CD4-positive, alpha-beta T cell (primary cell): ENCODE measurements at regions not wholly inside any gene's neighbourhood (a gene's known extent, or its start where the extent isn't known, plus 50 kb on each side); places are given as distances from the start of the nearest gene placed in this dataset.

Source experiments
- ATAC-seq: fragments of 200-7000 bp; cut with Tn5 transposase; one replicate; pipeline ENCODE4 v1.10.0; 2022; ENCODE audit warnings: mild to moderate bottlenecking; ENCODE audit not compliant: poor library complexity
- CTCF ChIA-PET: fragments of 350-600 bp; sonication (Branson Sonifier 250); formaldehyde crosslinking; loops from one replicate; lab custom pipeline; 2021; ENCODE audit warnings: antibody characterized with exemption, inconsistent platforms; lab: Charles Lee
- POLR2A ChIA-PET: fragments of 350-600 bp; sonication (Branson Sonifier 250); formaldehyde crosslinking; loops from one replicate; lab custom pipeline; 2021; ENCODE audit warnings: antibody characterized with exemption, inconsistent platforms; lab: Charles Lee
- DNase-seq, 14 experiments: peaks; one replicate each; pipeline ENCODE4 v3.0.0-alpha.2; 2013 to 2020; ENCODE audit warnings: mixed read lengths in 2 of 14
- H3K27ac ChIP-seq, 2 donors: one replicate each; pipeline versions ENCODE4 v1.5.1 to v1.7.0; 2013; ENCODE audit warnings: low read length in 2 of 2, low read depth in 1 of 2, mild to moderate bottlenecking in 1 of 2
- H3K27me3 ChIP-seq, 2 experiments: 1 replicate in 1 of 2; 2 replicates in 1 of 2; pipeline versions ENCODE4 v1.6.1 to v1.7.0; 2013; ENCODE audit warnings: low read length in 2 of 2, control low read depth in 1 of 2, mild to moderate bottlenecking in 1 of 2, moderate library complexity in 1 of 2; ENCODE audit not compliant: insufficient read depth in 2 of 2, control insufficient read depth in 1 of 2
- H3K36me3 ChIP-seq: one replicate; pipeline ENCODE4 v1.6.1; 2013; ENCODE audit warnings: low read length, control low read depth; ENCODE audit not compliant: insufficient read depth
- H3K4me1 ChIP-seq: one replicate; pipeline ENCODE4 v1.6.1; 2013; ENCODE audit warnings: low read length, control low read depth; ENCODE audit not compliant: insufficient read depth
- H3K4me3 ChIP-seq: one replicate; pipeline ENCODE4 v1.5.1; 2013; ENCODE audit warnings: mild to moderate bottlenecking, low read length, moderate library complexity
- H3K9me3 ChIP-seq, 2 experiments: 1 replicate in 1 of 2; 2 replicates in 1 of 2; pipeline versions ENCODE4 v1.6.1 to v1.7.0; 2013; ENCODE audit warnings: low read length in 2 of 2, mild to moderate bottlenecking in 2 of 2, control low read depth in 1 of 2, moderate library complexity in 1 of 2; ENCODE audit not compliant: control insufficient read depth in 1 of 2, insufficient read depth in 1 of 2
- H3K27ac Mint-ChIP-seq: one replicate; pipeline ENCODE4 v1.8.0; 2020; ENCODE audit warnings: mixed read lengths
- H3K27me3 Mint-ChIP-seq: one replicate; pipeline ENCODE4 v1.8.0; 2021; ENCODE audit warnings: mixed read lengths
- H3K36me3 Mint-ChIP-seq: one replicate; pipeline ENCODE4 v1.8.0; 2021; ENCODE audit warnings: low read depth, mixed read lengths
- H3K4me1 Mint-ChIP-seq: one replicate; pipeline ENCODE4 v1.8.0; 2021; ENCODE audit warnings: low read depth, mixed read lengths
- H3K4me3 Mint-ChIP-seq: one replicate; pipeline ENCODE4 v1.8.0; 2020; ENCODE audit warnings: mild to moderate bottlenecking, mixed read lengths
- H3K9me3 Mint-ChIP-seq: one replicate; pipeline ENCODE4 v1.8.0; 2020; ENCODE audit warnings: mixed read lengths
- CTCF ChIP-seq: fragments of 200-600 bp; IDR thresholded peaks from one replicate; pipeline ENCODE4 v1.8.0; 2022; ENCODE audit warnings: antibody characterized with exemption, mild to moderate bottlenecking
- intact Hi-C, 2 experiments: fragments of 100-400 bp; cut with DNase I in 1 of 2; cut with micrococcal nuclease in 1 of 2; formaldehyde crosslinking; loops; one replicate each; pipeline versions ENCODE4 v1.15.1 to v1.9.0; 2023 to 2025; cut with DNase I, micrococcal nuclease

- intact Hi-C loops = no loop called here
- no peaks in the 10 kb centered on the region for H3K27me3 ChIP-seq
- H3K27ac Mint-ChIP-seq = no peak overlapping the region
- H3K4me3 ChIP-seq = no peak overlapping the region
- H3K36me3 ChIP-seq = no peaks in the 10 kb centered on the region
- no peaks in the 10 kb centered on the region for H3K4me1 ChIP-seq
- no peaks in the 10 kb centered on the region for H3K36me3 Mint-ChIP-seq
- H3K4me1 Mint-ChIP-seq = no peaks in the 10 kb centered on the region
- ATAC-seq (no peak), DNase-seq (no peak)
- no peaks in the 10 kb centered on the region for H3K9me3 ChIP-seq
- H3K9me3 Mint-ChIP-seq = peaks cover 4% of the 10 kb centered on the region
- ChIA-PET CTCF (no interaction called here), POLR2A (no interaction called here)
- no peaks in the 10 kb centered on the region for H3K27me3 Mint-ChIP-seq
- no peak overlapping the region for H3K4me3 Mint-ChIP-seq
- no peak overlapping the region for H3K27ac ChIP-seq
- TF ChIP-seq CTCF = no peak
Measured at GRCh38 chr2:13572466-13572865, 855.7 kb downstream of the TRIB2 start.

- no peaks in the 10 kb centered on the region for H3K27me3 ChIP-seq
- peaks cover 2% of the 10 kb centered on the region for H3K9me3 Mint-ChIP-seq
- ATAC-seq (no peak), DNase-seq (no peak)
- intact Hi-C loops = no loop called here
- no peaks in the 10 kb centered on the region for H3K4me1 Mint-ChIP-seq
- no peak overlapping the region for H3K4me3 ChIP-seq
- no peaks in the 10 kb centered on the region for H3K36me3 ChIP-seq
- POLR2A ChIA-PET = no interaction called here
- no peak for TF ChIP-seq CTCF
- CTCF ChIA-PET = no interaction called here
- no peaks in the 10 kb centered on the region for H3K36me3 Mint-ChIP-seq
- H3K27me3 Mint-ChIP-seq = no peaks in the 10 kb centered on the region
- no peak overlapping the region for H3K4me3 Mint-ChIP-seq
- H3K27ac ChIP-seq = no peak overlapping the region
- no peaks in the 10 kb centered on the region for H3K4me1 ChIP-seq
- H3K27ac Mint-ChIP-seq = no peak overlapping the region
- H3K9me3 ChIP-seq = no peaks in the 10 kb centered on the region
Measured at GRCh38 chr2:13574831-13575230, 858.1 kb downstream of the TRIB2 start.

- ATAC-seq = no peak
- Mint-ChIP-seq H3K4me1 (no peaks in the 10 kb centered on the region), H3K4me3 (no peak overlapping the region), H3K9me3 (peaks cover 2% of the 10 kb centered on the region), H3K36me3 (no peaks in the 10 kb centered on the region), H3K27ac (no peak overlapping the region), H3K27me3 (no peaks in the 10 kb centered on the region)
- Histone ChIP-seq H3K36me3 (no peaks in the 10 kb centered on the region), H3K4me3 (no peak overlapping the region), H3K27ac (no peak overlapping the region), H3K9me3 (no peaks in the 10 kb centered on the region), H3K27me3 (no peaks in the 10 kb centered on the region), H3K4me1 (no peaks in the 10 kb centered on the region)
- no peak for DNase-seq
- intact Hi-C loops = no loop called here
- no peak for TF ChIP-seq CTCF
- POLR2A ChIA-PET = no interaction called here
- CTCF ChIA-PET = interaction anchor here (0.7 kb wide), 1 partner anchor 1407 kb away, joined by 3 read pairs; no protein-coding TSS in a partner anchor
Measured at GRCh38 chr2:13576406-13577036, 859.8 kb downstream of the TRIB2 start.
